WTC11 (cell line): ENCODE measurements at regions not wholly inside any gene's neighbourhood (a gene's known extent, or its start where the extent isn't known, plus 50 kb on each side); places are given as distances from the start of the nearest gene placed in this dataset.

Source experiments
- ATAC-seq: fragments of 200-7000 bp; cut with Tn5 transposase; 2 replicates; pipeline ENCODE4 v1.10.0; 2021; ENCODE audit warnings: mild to moderate bottlenecking, moderate library complexity
- CTCF ChIA-PET: fragments of 300-600 bp; sonication (Branson Sonifier 250); formaldehyde crosslinking; loops from one replicate; lab custom pipeline; 2021; ENCODE audit warnings: antibody characterized with exemption; lab: Charles Lee
- POLR2A ChIA-PET: fragments of 350-600 bp; sonication (Branson Sonifier 250); formaldehyde crosslinking; loops from one replicate; lab custom pipeline; 2021; ENCODE audit warnings: antibody characterized with exemption; lab: Charles Lee
- DNase-seq: peaks from one replicate; pipeline ENCODE4 v3.0.0; 2021; ENCODE audit warnings: low spot score
- H3K27ac Mint-ChIP-seq: 2 replicates; pipeline ENCODE4 v1.8.0; 2021; ENCODE audit warnings: mixed read lengths
- H3K27me3 Mint-ChIP-seq: 2 replicates; pipeline ENCODE4 v1.8.0; 2021; ENCODE audit warnings: low read depth, mild to moderate bottlenecking, moderate library complexity, mixed read lengths
- H3K36me3 Mint-ChIP-seq: 2 replicates; pipeline ENCODE4 v1.8.0; 2021; ENCODE audit warnings: mixed read lengths
- H3K4me1 Mint-ChIP-seq: 2 replicates; pipeline ENCODE4 v1.8.0; 2022; ENCODE audit warnings: mixed read lengths
- H3K4me3 Mint-ChIP-seq: 2 replicates; pipeline ENCODE4 v1.8.0; 2021; ENCODE audit warnings: mild to moderate bottlenecking, moderate library complexity, mixed read lengths
- H3K9me3 Mint-ChIP-seq: 2 replicates; pipeline ENCODE4 v1.8.0; 2021; ENCODE audit warnings: mixed read lengths
- ARID4B ChIP-seq: sonication (generic); formaldehyde crosslinking; IDR thresholded peaks from 2 replicates; pipeline ENCODE4 v1.8.0; 2023; ENCODE audit warnings: missing genetic modification reagents, mild to moderate bottlenecking, borderline replicate concordance
- CREB1 ChIP-seq: sonication (generic); formaldehyde crosslinking; IDR thresholded peaks from 2 replicates; pipeline ENCODE4 v1.8.0; 2023; ENCODE audit warnings: mild to moderate bottlenecking, missing genetic modification reagents
- E2F1 ChIP-seq: sonication (generic); formaldehyde crosslinking; IDR thresholded peaks from 2 replicates; pipeline ENCODE4 v1.8.0; 2022; ENCODE audit warnings: mild to moderate bottlenecking, missing genetic modification reagents
- GABPB1 ChIP-seq: sonication (generic); formaldehyde crosslinking; IDR thresholded peaks from 2 replicates; pipeline ENCODE4 v1.8.1; 2023; ENCODE audit warnings: mild to moderate bottlenecking, missing genetic modification reagents
- GRHL2 ChIP-seq: fragments of 250-450 bp; sonication (Bioruptor Pico); IDR thresholded peaks from 2 replicates; pipeline ENCODE4 v1.8.0; 2022; ENCODE audit warnings: mild to moderate bottlenecking, moderate library complexity; ENCODE audit not compliant: insufficient replicate concordance, severe bottlenecking
- IRF1 ChIP-seq: sonication (generic); formaldehyde crosslinking; IDR thresholded peaks from 2 replicates; pipeline ENCODE4 v1.8.0; 2023; ENCODE audit warnings: missing genetic modification reagents
- JAZF1 ChIP-seq: fragments of 250-450 bp; sonication (Bioruptor Pico); IDR thresholded peaks from 2 replicates; pipeline ENCODE4 v1.9.0; 2021; ENCODE audit warnings: moderate library complexity, mild to moderate bottlenecking, inconsistent platforms
- MYBL2 ChIP-seq: sonication (generic); formaldehyde crosslinking; IDR thresholded peaks from 2 replicates; pipeline ENCODE4 v1.8.1; 2023; ENCODE audit warnings: mild to moderate bottlenecking, moderate library complexity, missing genetic modification reagents
- NFATC4 ChIP-seq: fragments of 250-450 bp; sonication (Bioruptor Pico); IDR thresholded peaks from 2 replicates; pipeline ENCODE4 v1.9.0; 2021; ENCODE audit warnings: mild to moderate bottlenecking
- PREB ChIP-seq: sonication (generic); formaldehyde crosslinking; IDR thresholded peaks from 2 replicates; pipeline ENCODE4 v1.8.1; 2022; ENCODE audit warnings: mild to moderate bottlenecking, missing genetic modification reagents, moderate library complexity, borderline replicate concordance
- SOX15 ChIP-seq: fragments of 250-450 bp; sonication (Bioruptor Pico); IDR thresholded peaks from 2 replicates; pipeline ENCODE4 v1.9.0; 2021; ENCODE audit warnings: mild to moderate bottlenecking
- TCF7 ChIP-seq: sonication (generic); formaldehyde crosslinking; IDR thresholded peaks from 2 replicates; pipeline ENCODE4 v1.8.0; 2022; ENCODE audit warnings: mild to moderate bottlenecking, low read depth, missing genetic modification reagents, moderate library complexity
- TP53 ChIP-seq: sonication (generic); formaldehyde crosslinking; IDR thresholded peaks from 2 replicates; pipeline ENCODE4 v1.8.1; 2023; ENCODE audit warnings: mild to moderate bottlenecking, missing genetic modification reagents
- ZMAT4 ChIP-seq: fragments of 250-450 bp; sonication (Bioruptor Pico); IDR thresholded peaks from 2 replicates; pipeline ENCODE4 v1.9.0; 2021; ENCODE audit warnings: mild to moderate bottlenecking
- ZNF281 ChIP-seq: sonication (generic); formaldehyde crosslinking; IDR thresholded peaks from 2 replicates; pipeline ENCODE4 v1.8.0; 2023; ENCODE audit warnings: mild to moderate bottlenecking, missing genetic modification reagents
- ZNF425 ChIP-seq: fragments of 250-450 bp; sonication (Bioruptor Pico); conservative IDR thresholded peaks from 2 replicates; pipeline ENCODE4 v1.9.0; 2021; ENCODE audit warnings: mild to moderate bottlenecking
- ZNF512 ChIP-seq: sonication (generic); formaldehyde crosslinking; IDR thresholded peaks from 2 replicates; pipeline ENCODE4 v1.8.1; 2022; ENCODE audit warnings: missing genetic modification reagents, borderline replicate concordance

GRCh38 chr18:47726550-47726949 is 203.9 kb downstream of the SMAD2 start (continued):
- TF ChIP-seq ARID4B (CRISPR knock-in tag) (no peak), MYBL2 (no peak), JAZF1 (CRISPR knock-in tag) (no peak), IRF1 (CRISPR knock-in tag) (no peak), ZNF425 (CRISPR knock-in tag) (no peak), ZMAT4 (CRISPR knock-in tag) (no peak)

- TF ChIP-seq E2F1 (CRISPR knock-in tag) = no peak
- no peak for TF ChIP-seq TCF7
- no peak for TF ChIP-seq NFATC4 (CRISPR knock-in tag)
- TF ChIP-seq PREB = no peak
- TF ChIP-seq IRF1 (CRISPR knock-in tag) = no peak
- TF ChIP-seq CREB1 (CRISPR knock-in tag) = no peak
- no peak for TF ChIP-seq SOX15 (CRISPR knock-in tag)
- no peak for TF ChIP-seq GRHL2 (CRISPR knock-in tag)
- no peak for TF ChIP-seq GABPB1 (CRISPR knock-in tag)
- no peak for TF ChIP-seq ZNF281 (CRISPR knock-in tag)
- TF ChIP-seq ZNF512 (CRISPR knock-in tag) = no peak
- TF ChIP-seq TP53 (CRISPR knock-in tag) = no peak
- Mint-ChIP-seq H3K4me3 (no peak overlapping the region), H3K27ac (no peak overlapping the region), H3K4me1 (no peaks in the 10 kb centered on the region), H3K9me3 (no peaks in the 10 kb centered on the region), H3K27me3 (no peaks in the 10 kb centered on the region; the same call in 1 of the 2 replicates), H3K36me3 (no peaks in the 10 kb centered on the region)
- DNase-seq (no peak), ATAC-seq (no peak)
- POLR2A ChIA-PET = no interaction called here
- CTCF ChIA-PET = interaction anchor here (1.4 kb wide), 1 partner anchor 30 kb away, joined by 3 read pairs; no protein-coding TSS in a partner anchor
Observed at GRCh38 chr18:47725656-47726055, 204.8 kb downstream of the SMAD2 start.
